GM20000 (cell line): ENCODE measurements at regions not wholly inside any gene's neighbourhood (a gene's known extent, or its start where the extent isn't known, plus 50 kb on each side); places are given as distances from the start of the nearest gene placed in this dataset.

Experiments used
- DNase-seq: peaks from one replicate; pipeline ENCODE4 v3.0.0; 2012; ENCODE audit warnings: low spot score
- TF ChIP-seq, protein P1 (sequence below): IDR thresholded peaks from 2 replicates; pipeline ENCODE4 v1.5.1; 2012; ENCODE audit warnings: mild to moderate bottlenecking, control low read depth; ENCODE audit errors: extremely low read depth, missing control alignments

DNA sequence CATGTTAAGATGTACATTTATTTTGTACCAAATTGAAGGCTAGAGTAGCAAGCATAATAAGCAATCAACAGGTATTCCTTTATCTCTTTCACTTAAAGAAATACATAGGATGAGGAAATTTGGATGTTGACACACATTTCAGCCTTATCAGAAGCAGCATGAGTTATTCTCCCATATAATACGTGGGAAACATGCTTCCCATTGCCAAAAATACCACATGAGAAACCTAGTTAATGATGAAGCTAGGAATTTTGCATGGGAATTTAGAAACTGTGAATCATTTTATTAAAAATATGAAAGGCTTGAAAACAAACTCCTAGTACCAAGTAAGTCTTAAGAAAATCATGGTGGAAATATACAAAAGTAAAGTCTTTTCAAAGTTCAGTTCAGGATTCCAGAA, 751.8 kb downstream of the TSN start:
- TF ChIP-seq, protein P1, sequence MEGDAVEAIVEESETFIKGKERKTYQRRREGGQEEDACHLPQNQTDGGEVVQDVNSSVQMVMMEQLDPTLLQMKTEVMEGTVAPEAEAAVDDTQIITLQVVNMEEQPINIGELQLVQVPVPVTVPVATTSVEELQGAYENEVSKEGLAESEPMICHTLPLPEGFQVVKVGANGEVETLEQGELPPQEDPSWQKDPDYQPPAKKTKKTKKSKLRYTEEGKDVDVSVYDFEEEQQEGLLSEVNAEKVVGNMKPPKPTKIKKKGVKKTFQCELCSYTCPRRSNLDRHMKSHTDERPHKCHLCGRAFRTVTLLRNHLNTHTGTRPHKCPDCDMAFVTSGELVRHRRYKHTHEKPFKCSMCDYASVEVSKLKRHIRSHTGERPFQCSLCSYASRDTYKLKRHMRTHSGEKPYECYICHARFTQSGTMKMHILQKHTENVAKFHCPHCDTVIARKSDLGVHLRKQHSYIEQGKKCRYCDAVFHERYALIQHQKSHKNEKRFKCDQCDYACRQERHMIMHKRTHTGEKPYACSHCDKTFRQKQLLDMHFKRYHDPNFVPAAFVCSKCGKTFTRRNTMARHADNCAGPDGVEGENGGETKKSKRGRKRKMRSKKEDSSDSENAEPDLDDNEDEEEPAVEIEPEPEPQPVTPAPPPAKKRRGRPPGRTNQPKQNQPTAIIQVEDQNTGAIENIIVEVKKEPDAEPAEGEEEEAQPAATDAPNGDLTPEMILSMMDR = no peak
- no peak for DNase-seq

DNA sequence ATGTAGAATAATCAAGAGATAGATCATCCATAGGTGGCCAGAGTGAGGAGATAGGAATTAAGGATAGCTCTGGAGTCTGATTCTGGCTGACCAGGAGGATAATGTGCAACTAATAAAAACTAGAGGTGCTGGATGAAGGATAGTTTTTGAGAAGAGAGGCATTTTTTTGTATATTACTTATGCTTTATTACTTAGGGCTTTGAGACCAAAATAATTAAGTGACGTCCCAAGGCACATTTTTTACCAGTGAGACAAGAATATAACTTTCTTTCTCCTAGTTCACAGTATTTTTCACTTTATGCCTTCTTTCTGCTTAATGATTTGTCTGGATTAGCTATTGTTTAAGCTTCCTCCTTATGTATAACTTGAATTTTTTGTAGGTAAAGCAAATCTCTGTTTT, 756.6 kb downstream of the TSN start:
- DNase-seq = no peak
- TF ChIP-seq, protein P1 = no peak

DNA sequence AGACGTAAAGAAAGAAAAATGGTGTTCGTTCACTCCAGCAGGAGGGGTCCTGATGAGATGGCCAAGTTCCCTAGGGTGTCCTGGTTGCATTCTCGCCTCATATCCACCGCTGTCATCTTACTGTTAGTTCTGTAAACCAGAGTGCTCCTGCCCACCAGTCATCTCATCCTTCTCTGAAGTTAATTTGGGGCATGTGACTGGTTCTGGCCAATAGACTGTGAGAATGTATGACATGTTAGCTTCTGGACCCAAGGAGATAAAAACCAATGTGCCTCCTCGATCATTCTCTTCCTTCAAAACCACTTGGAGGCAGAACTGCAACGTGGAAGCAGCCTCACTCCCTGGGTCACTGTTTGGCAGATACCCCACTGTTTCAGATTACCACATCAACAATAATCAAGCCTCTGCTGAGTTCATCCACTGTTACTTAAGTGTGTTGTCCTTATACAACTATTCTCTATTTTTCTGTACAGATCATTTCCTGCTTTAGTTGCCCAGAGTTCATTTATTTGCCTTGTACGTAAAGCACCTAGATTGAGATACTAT, 759.1 kb downstream of the TSN start:
- TF ChIP-seq, protein P1 = no peak
- no peak for DNase-seq

DNA sequence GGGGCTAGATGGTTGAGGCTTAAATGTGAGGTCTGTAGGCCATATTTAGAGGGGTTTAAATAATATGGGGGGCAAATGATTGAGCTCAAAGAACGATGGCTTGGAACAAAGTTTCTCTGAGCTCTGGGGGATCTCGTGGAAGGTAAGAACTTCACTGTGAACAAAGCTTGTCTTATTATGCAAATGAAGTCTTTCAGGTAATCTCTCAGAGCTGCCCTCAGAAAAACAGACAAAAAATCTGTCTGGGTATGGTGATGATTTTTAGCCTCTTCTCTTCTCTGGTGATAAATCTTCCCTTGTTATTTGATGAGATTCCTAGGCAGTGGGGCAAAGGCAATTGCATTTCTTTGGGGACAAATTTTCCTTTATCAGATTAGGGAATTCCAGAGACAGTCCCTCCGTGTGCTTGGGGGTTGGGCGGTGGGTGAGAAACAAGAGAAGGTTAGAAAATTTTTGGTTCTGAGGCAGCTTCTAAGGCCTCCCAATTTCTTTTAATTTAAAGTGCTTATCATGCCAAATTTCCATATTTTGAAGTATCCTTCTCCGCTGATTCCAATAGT, 760.4 kb downstream of the TSN start:
- no peak for DNase-seq
- TF ChIP-seq, protein P1 = no peak

DNA sequence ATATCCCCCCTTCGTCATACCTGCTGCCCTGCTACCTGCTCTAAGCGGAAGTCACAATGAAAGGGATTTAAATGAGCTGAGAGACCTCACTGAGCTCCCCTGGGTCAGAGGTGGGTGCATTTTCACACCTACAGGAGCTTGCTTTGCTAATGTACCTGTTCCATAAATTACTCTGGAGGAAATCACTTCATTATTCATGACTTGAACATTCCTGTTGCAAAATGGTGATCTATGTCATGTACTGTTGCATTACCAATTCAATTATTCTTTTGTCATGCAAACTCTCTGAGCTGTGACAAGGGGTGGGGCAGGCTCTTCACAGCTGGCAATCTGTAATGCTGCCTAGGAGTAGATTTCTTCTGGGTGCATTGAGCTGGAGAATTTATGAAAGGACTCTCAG, 761.3 kb downstream of the TSN start:
- TF ChIP-seq, protein P1 = no peak
- no peak for DNase-seq

DNA sequence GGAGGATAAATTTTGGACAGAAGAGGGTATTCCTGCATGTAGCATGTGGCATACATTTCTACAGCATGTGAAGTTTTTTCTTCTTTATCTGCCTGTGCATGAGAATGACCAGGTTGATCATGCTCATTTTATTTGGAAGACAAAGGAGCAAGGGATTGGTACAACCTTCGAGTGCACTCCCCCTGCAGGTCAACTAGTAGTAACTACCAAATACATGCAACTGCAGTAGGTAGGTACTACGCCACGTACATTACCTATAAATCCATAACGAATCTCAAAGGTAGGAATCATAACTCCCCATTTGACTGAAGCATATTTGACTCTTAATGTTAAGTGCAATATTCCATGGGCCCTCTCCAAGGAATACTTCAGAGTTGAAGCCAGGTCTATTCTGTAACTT, 763.9 kb downstream of the TSN start:
- no peak for DNase-seq
- TF ChIP-seq, protein P1 = no peak

DNA sequence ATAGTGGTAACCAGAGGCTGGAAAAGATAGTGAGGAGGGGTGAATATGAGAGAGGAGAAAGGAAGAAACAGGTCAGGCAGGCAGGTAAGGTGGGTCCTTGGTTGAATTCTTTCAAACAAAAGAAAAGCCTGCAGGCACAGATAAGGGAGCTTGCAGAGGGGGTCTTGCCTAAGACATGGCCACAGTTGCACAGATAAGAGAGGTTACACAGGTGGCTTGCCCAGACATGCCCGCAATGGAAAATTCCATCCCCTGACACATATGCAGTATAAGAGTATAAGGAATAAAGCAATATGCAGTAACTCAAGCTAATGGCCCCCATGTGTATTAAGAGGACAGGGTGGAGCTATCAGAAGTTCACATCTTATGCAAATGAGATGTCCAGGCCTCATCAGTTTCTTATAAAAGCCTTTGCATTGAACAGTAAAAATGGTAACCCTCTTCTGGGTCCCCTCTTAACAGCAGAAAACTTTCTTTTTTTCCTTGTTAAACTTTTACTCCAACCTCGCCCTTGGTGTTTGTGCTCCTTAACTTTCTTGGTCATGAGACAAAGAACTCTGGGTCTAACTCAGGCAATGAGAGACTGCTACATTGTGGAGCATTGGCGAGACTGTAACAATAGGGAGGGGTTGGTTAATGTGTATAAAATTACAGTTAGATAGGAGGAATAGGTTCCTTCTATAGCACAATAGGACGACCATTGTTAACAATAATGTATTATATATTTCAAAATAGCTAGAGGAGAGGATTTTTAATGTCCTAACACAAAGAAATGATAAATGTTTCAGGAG, 764.6 kb downstream of the TSN start:
- TF ChIP-seq, protein P1 = no peak
- DNase-seq = no peak
